ENCODE measurements at regions not wholly inside any gene's neighbourhood (a gene's known extent, or its start where the extent isn't known, plus 50 kb on each side); places are given as distances from the start of the nearest gene placed in this dataset.

DNA sequence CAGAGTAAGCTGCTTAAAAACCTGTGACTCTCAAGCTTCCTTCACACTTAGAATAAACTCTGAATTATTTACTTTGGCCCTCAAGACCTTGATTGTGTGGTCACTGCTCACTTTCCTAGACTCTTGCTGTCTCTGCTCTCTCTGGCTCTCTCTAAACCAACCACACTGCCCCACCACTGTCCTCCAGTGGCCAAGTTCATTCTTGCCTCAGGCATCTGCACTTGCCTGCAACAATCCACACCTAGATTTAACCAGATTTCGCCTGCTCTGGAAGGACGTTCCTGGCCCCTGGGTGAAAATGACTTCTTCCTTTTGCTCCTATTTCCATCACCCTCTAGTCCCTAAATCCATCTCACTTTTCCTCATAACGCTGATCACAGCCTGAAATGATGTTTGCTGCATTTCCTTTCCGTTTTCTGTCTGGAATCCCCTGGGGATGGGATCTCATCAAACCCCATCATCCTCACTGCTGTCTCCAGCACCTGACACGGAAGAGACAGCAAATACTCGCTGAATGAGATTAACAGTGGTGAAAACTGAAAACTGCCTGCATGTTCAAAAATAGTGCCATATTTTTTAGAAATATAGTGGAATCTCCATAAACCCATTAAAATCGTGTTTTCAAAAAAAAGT is 232.6 kb downstream of the UQCRFS1 start:
- Mint-ChIP-seq H3K4me3 (no peak overlapping the region; a peak in 1 of 5 replicates), H3K27me3 (ENCODE audit: low read depth) (peaks cover 2% of the 10 kb centered on the region; the same call in 1 of the 2 replicates), H3K4me1 (peaks cover 7 to 17% of the 10 kb centered on the region in 2 experiments), H3K27ac (peak overlapping the region in 1 of 3 experiments; percentile 1; a peak in 1 of 7 replicates), H3K9me3 (no peaks in the 10 kb centered on the region), H3K36me3 (ENCODE audit: insufficient read depth in 1 of 3, low read depth in 3 of 3) (no peaks in the 10 kb centered on the region)
- H3K4me1 ChIP-seq (ENCODE audit: insufficient read depth, low read length): peaks cover 3% of the 10 kb centered on the region; the same call in 1 of the 2 replicates
- DNase-seq: peak; percentile 73
- no peak overlapping the region for H3K56ac ChIP-seq (ENCODE audit: insufficient read length, low read depth, low read length)
- no peak overlapping the region for H3K14ac ChIP-seq (ENCODE audit: insufficient read depth, low read length)
- no peak overlapping the region for H3K4ac ChIP-seq (ENCODE audit: low read depth, low read length)
- no peak overlapping the region for H3K4me2 ChIP-seq (ENCODE audit: insufficient read depth, insufficient read length, low read length)
- H2BK20ac ChIP-seq (ENCODE audit: low read depth, low read length, poor library complexity, severe bottlenecking): no peak overlapping the region
- H3K23ac ChIP-seq (ENCODE audit: insufficient read length, low read depth, low read length): no peak overlapping the region
- H2AK5ac ChIP-seq (ENCODE audit: insufficient read length, low read length): no peak overlapping the region
- no peaks in the 10 kb centered on the region for H3K9me3 ChIP-seq (ENCODE audit: control insufficient read depth, low read depth, low read length)
- TF ChIP-seq, protein P1, sequence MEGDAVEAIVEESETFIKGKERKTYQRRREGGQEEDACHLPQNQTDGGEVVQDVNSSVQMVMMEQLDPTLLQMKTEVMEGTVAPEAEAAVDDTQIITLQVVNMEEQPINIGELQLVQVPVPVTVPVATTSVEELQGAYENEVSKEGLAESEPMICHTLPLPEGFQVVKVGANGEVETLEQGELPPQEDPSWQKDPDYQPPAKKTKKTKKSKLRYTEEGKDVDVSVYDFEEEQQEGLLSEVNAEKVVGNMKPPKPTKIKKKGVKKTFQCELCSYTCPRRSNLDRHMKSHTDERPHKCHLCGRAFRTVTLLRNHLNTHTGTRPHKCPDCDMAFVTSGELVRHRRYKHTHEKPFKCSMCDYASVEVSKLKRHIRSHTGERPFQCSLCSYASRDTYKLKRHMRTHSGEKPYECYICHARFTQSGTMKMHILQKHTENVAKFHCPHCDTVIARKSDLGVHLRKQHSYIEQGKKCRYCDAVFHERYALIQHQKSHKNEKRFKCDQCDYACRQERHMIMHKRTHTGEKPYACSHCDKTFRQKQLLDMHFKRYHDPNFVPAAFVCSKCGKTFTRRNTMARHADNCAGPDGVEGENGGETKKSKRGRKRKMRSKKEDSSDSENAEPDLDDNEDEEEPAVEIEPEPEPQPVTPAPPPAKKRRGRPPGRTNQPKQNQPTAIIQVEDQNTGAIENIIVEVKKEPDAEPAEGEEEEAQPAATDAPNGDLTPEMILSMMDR (conservative IDR thresholded peaks at IDR 0.05): peak; percentile 72
- H3K9ac ChIP-seq (ENCODE audit: extremely low read depth, insufficient read length, low read length): no peak overlapping the region
- H4K8ac ChIP-seq (replicated peaks; ENCODE audit: insufficient read length, low read depth, low read length): no peak overlapping the region
- no peaks in the 10 kb centered on the region for H3K27me3 ChIP-seq (ENCODE audit: insufficient read depth, low read length)
- no peak overlapping the region for H4K5ac ChIP-seq (ENCODE audit: insufficient read length, low read depth, low read length)
- no peak overlapping the region for H4K91ac ChIP-seq (ENCODE audit: insufficient read length, low read depth, low read length)
- no peak overlapping the region for H2BK12ac ChIP-seq (ENCODE audit: insufficient read length, low read depth, low read length)
- no peak overlapping the region for H2AFZ ChIP-seq (ENCODE audit: low read length)
- H3T11ph ChIP-seq (ENCODE audit: low read length): no peak overlapping the region
- H3K27ac ChIP-seq (ENCODE audit: insufficient read length, low read depth, low read length): no peak overlapping the region
- no peaks in the 10 kb centered on the region for H3K79me1 ChIP-seq (ENCODE audit: insufficient read depth, low read depth, low read length, poor library complexity, severe bottlenecking)
- H2BK15ac ChIP-seq (ENCODE audit: low read depth, low read length): no peak overlapping the region
- no peak overlapping the region for H3K18ac ChIP-seq (ENCODE audit: insufficient read length, low read depth, low read length)
- H2BK5ac ChIP-seq (ENCODE audit: insufficient read length, low read length): no peak overlapping the region
- no CpG with 5 or more reads among the region's 7 CpGs for WGBS (ENCODE audit: extremely low coverage, insufficient read length, low lambda C conversion rate)
- no peaks in the 10 kb centered on the region for H3K79me2 ChIP-seq (ENCODE audit: insufficient read depth, low read length)
- H3K23me2 ChIP-seq (ENCODE audit: insufficient read length, low read depth, low read length, poor library complexity, severe bottlenecking): no peaks in the 10 kb centered on the region
- H4K20me1 ChIP-seq (ENCODE audit: control insufficient read depth, insufficient read depth, insufficient read length): no peaks in the 10 kb centered on the region
- no peak overlapping the region for H2BK120ac ChIP-seq (ENCODE audit: low read depth, low read length, poor library complexity, severe bottlenecking)
